Right lobe of liver (tissue), 6 donors: ENCODE measurements at regions not wholly inside any gene's neighbourhood (a gene's known extent, or its start where the extent isn't known, plus 50 kb on each side); places are given as distances from the start of the nearest gene placed in this dataset.

Source experiments
- ATAC-seq, 4 donors: fragments of 200-7000 bp; cut with Tn5 transposase; one replicate each; pipeline ENCODE4 v1.9.1; 2020; ENCODE audit warnings: mild to moderate bottlenecking in 4 of 4, moderate library complexity in 4 of 4
- DNase-seq, 3 donors: peaks; one replicate each; pipeline ENCODE4 v3.0.0-alpha.2; 2020
- H3K27ac ChIP-seq, 3 donors: fragments of 200-600 bp; one replicate each; pipeline ENCODE4 v1.8.0; 2022
- H3K27me3 ChIP-seq, 2 donors: fragments of 200-600 bp; one replicate each; pipeline ENCODE4 v1.8.0; 2022
- H3K36me3 ChIP-seq, 4 donors: fragments of 200-600 bp; sonication (generic) in 1 of 4; one replicate each; pipeline versions ENCODE4 v1.5.1 to v1.8.0; 2017 to 2022; ENCODE audit warnings: control low read depth in 1 of 4
- H3K4me1 ChIP-seq, 4 donors: fragments of 200-600 bp; sonication (generic) in 1 of 4; one replicate each; pipeline versions ENCODE4 v1.5.1 to v1.8.0; 2017 to 2022; ENCODE audit warnings: control low read depth in 1 of 4
- H3K4me3 ChIP-seq, 3 donors: fragments of 200-600 bp; one replicate each; pipeline ENCODE4 v1.8.0; 2022
- H3K9me3 ChIP-seq, 4 donors: fragments of 200-600 bp; sonication (generic) in 1 of 4; one replicate each; pipeline versions ENCODE4 v1.5.1 to v1.8.0; 2017 to 2022; ENCODE audit warnings: control low read depth in 1 of 4
- CTCF ChIP-seq, 4 donors: fragments of 200-600 bp in 3 of 4; fragments of 450-650 bp in 1 of 4; IDR thresholded peaks; one replicate each; pipeline versions ENCODE4 v1.5.1 to v1.8.0; 2016 to 2022; ENCODE audit warnings: antibody characterized with exemption in 4 of 4, mild to moderate bottlenecking in 2 of 4
- POLR2A ChIP-seq: fragments of 450-650 bp; IDR thresholded peaks from one replicate; pipeline ENCODE4 v1.6.1; 2017; ENCODE audit warnings: antibody characterized with exemption, mild to moderate bottlenecking
- WGBS: methylation state at CpG from one replicate; pipeline ENCODE4 v1.1.6; 2018; ENCODE audit warnings: low coverage, low lambda C conversion rate; ENCODE audit not compliant: insufficient coverage; ENCODE audit errors: missing lambda C conversion rate; 5-methylcytosine and 5-hydroxymethylcytosine counted together
- intact Hi-C, 2 donors: fragments of 100-400 bp; cut with DNase I; formaldehyde crosslinking; loops; one replicate each; pipeline versions ENCODE4 v1.11.2 to v1.14.1; 2022
- donor health status: DM: no; HTN: yes; CAD: no.
- donor health status: DM: no; HTN: no; CAD: no.
- donor health status: DM: no; HTN: no; CAD: no.
- donor health status: DM: no; HTN: yes; CAD: no.
- donor health status: DM: no; HTN: yes; CAD: no.

DNA sequence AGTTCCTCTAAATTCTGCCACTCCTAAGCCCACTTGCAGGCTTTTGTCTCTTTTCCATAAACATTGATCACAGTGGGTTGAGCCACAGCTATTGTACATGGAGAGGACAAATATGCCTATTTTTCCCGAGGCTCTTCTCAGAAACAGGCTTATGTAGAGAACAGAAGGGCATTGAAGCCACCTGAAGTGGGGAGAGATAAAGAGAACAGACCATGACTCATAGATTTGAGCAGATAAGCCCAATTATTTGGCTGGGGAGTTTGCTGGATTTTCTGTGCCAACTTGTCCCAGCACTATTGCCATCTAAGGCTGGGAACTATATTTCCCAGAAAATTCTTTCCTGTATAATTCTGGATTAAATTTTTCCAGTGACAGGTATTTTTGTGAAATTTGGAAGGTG lies 446.1 kb upstream of the RPS6KA3 start:
- Histone ChIP-seq H3K36me3 (no peaks in the 10 kb centered on the region), H3K4me1 (no peaks in the 10 kb centered on the region), H3K27ac (no peak overlapping the region), H3K27me3 (no peaks in the 10 kb centered on the region), H3K9me3 (no peaks in the 10 kb centered on the region), H3K4me3 (no peak overlapping the region)
- no peak for TF ChIP-seq POLR2A
- TF ChIP-seq CTCF (IDR thresholded peaks at IDR 0.05): no peak
- WGBS: 31% methylated on average over 1 of the region's 1 CpG
- intact Hi-C loops: no loop called here
- peak in 1 of 4 donors; percentile 65 for ATAC-seq
- no peak for DNase-seq

DNA sequence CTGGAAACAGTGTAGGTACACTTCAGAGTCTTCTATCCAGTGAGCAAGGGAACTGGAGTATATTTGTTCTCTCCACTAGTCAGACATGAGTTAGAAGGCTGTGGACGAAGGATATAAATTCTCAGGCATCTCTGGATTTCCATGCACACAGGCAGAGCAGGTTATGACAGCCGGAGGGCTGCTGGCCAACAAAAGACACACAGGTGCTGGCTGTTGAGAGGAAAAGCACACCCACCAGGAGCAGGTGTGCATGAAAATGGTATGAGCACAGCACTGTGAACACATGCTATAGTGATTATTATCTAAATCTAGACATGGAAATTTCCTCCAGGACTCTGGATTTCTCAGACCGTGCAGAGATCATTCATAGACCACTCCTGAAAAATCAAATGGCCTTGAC lies 444.7 kb upstream of the RPS6KA3 start:
- 45% methylated on average over 2 of the region's 3 CpGs for WGBS
- Histone ChIP-seq H3K27ac (no peak overlapping the region), H3K27me3 (no peaks in the 10 kb centered on the region), H3K4me1 (no peaks in the 10 kb centered on the region), H3K36me3 (no peaks in the 10 kb centered on the region), H3K4me3 (no peak overlapping the region), H3K9me3 (no peaks in the 10 kb centered on the region)
- intact Hi-C loops: no loop called here
- ATAC-seq (no peak), DNase-seq (no peak)
- TF ChIP-seq POLR2A: no peak
- TF ChIP-seq CTCF (IDR thresholded peaks at IDR 0.05): no peak

DNA sequence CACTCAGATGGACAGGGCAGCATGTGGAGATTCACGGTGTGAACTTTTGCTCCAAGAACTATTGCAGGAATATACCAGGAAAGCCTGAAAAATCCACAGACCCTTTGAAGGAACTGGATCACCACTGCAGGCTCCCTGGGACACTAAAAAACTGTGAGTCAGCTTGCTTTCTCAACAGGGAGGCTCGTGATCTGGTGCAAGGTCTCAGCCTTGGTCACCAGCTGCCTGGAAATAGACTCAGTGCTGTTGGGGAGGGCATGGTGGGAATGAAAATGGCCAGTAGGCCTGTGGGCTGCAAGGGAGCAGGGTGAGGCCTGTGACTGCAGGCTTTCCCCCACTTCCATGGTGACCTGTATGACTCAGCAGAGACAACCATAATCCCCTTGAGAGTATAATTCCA lies 426.4 kb upstream of the RPS6KA3 start:
- DNase-seq: no peak
- no peaks in the 10 kb centered on the region for H3K9me3 ChIP-seq
- ATAC-seq: no peak
- WGBS: 60% methylated on average over 2 of the region's 2 CpGs
- intact Hi-C loops: no loop called here
- H3K4me3 ChIP-seq: no peak overlapping the region
- no peak for TF ChIP-seq CTCF (IDR thresholded peaks at IDR 0.05)
- no peak for TF ChIP-seq POLR2A
- H3K36me3 ChIP-seq: no peaks in the 10 kb centered on the region
- H3K4me1 ChIP-seq: no peaks in the 10 kb centered on the region
- H3K27ac ChIP-seq: no peak overlapping the region
- H3K27me3 ChIP-seq: no peaks in the 10 kb centered on the region

DNA sequence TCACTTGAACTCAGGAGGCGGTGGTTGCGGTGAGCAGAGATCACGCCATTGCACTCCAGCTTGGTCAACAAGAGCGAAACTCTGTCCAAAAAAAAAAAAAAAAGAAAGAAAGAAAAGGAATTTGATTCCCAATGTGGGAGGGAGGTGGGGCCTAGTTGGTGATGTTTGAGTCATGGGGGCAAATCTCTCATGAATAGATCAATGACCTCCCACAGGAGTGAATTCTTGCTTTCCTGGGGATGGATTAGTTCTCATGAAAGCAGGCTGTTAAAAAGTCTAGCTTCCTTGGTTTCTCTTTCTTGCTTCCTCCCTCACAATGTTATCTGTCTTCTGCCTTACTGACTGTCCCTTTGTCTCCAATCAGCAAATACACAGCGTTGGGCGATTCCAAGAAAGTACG lies 419.5 kb upstream of the RPS6KA3 start:
- Histone ChIP-seq H3K36me3 (no peaks in the 10 kb centered on the region), H3K27ac (no peak overlapping the region), H3K4me1 (no peaks in the 10 kb centered on the region), H3K9me3 (no peaks in the 10 kb centered on the region), H3K4me3 (no peak overlapping the region), H3K27me3 (no peaks in the 10 kb centered on the region)
- no peak for DNase-seq
- intact Hi-C loops: no loop called here
- WGBS: 76% methylated on average over 7 of the region's 7 CpGs
- TF ChIP-seq CTCF (IDR thresholded peaks at IDR 0.05): no peak
- no peak for TF ChIP-seq POLR2A
- no peak for ATAC-seq

GRCh38 chrX:20685652-20686051 lies 418.9 kb upstream of the RPS6KA3 start:
- Histone ChIP-seq H3K4me3 (no peak overlapping the region), H3K27me3 (no peaks in the 10 kb centered on the region), H3K4me1 (no peaks in the 10 kb centered on the region), H3K9me3 (no peaks in the 10 kb centered on the region), H3K27ac (no peak overlapping the region), H3K36me3 (no peaks in the 10 kb centered on the region)
- intact Hi-C loops: no loop called here
- no peak for DNase-seq
- no peak for TF ChIP-seq CTCF (IDR thresholded peaks at IDR 0.05)
- no peak for TF ChIP-seq POLR2A
- 61% methylated on average over 4 of the region's 5 CpGs for WGBS
- ATAC-seq: no peak
